Myocyte (in vitro differentiated cells): ENCODE measurements at regions not wholly inside any gene's neighbourhood (a gene's known extent, or its start where the extent isn't known, plus 50 kb on each side); places are given as distances from the start of the nearest gene placed in this dataset.

Source experiments
- DNase-seq: peaks from one replicate; pipeline ENCODE4 v3.0.0-alpha.2; 2012; ENCODE audit warnings: low read depth

DNA sequence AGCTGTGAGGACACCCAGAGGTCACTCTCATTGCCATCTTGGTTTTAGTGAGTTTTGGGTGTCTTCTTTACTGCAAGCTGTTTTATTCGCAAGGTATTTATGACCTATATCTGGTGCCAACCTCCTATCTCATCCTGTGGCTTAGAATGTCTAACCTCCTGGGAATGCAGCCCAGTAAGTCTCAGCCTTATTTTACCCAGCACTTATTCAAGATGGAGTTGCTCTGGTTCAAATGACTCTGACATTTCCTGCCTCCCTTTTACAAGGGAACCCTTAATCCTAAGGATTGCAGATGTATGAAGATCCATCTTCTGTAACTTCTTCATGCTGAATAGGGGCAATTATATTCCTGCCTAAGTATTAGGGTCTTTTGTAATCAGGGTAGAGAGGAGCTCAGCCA, 708.0 kb downstream of the TMEM182 start:
- no peak for DNase-seq

DNA sequence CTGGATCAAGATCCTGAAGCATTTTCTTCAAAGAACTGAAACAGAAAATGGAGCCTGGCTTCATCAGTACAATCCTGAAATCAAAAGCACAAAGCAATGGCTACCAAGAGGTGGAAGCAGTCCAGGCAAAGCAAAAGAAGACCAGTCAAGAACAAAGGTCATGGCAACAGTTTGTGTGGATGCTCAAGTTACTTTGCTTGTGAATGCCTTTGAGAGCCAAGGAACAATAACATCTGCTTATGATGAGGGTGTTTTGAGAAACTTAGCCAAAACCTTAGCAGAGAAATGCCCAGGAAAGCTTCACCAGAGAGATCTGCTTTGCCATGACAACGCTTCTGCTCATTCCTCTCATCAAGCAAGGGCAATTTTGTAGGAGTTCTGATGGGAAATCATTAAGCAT, 723.1 kb downstream of the TMEM182 start:
- no peak for DNase-seq

- no peak for DNase-seq
Observed at GRCh38 chr2:103496850-103497249, 735.0 kb downstream of the TMEM182 start.

DNA sequence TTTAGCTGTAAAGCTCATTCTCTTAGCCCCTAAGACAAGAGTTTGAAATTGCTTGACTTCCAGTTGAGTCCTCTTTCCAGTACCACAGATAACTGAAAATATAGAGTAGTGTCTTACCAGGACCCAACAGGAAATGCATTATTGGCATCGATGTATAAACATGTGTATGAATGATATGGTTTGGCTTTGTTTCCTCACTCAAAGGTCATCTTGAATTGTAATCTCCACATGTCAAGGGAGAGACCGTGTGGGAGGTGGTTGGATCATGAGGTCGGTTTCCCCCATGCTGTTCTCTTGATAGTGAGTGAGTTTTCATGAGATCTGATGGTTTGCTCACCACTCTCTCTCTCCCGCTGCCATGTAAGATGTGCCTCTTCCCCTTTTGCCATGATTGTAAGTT, 745.0 kb downstream of the TMEM182 start:
- DNase-seq, result no peak

DNA sequence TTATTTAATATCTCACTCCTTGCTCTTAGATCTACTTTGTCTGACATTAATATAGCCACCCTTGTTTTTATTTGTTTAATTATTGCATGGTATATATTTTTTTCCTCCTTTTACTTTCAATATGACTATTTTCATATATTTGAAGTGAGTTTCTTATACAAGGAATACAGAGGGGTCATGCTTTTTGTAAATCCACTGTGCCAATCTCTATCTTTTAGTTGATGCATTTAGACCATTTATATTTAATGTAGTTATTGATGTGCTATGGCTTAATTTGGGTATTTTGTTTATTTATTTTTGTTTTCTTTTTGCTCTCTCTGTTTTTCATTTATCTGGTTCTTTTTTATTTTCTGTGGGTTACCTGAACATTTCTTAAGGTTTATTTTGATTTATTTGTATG, 750.6 kb downstream of the TMEM182 start:
- DNase-seq, result no peak

- DNase-seq, result no peak
Observed at GRCh38 chr2:103520547-103520946, 758.7 kb downstream of the TMEM182 start.

DNA sequence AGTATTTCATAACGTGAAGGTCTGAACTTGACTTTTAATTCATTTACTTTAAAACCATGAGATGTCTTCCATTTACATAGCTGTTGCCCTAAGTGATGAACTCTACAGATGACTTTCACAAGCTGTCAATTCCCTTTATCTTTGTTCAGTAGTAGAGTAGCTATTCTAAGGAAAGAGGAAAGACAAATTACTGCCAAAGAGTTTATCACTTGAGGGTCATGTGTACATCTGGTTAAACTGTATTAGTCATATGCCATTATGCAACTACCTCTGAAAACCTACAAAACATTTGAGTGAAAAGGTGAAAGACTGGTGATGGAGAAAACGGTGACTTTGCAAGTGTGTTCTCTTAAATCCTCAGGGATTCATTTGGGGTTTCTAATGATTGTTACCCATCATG, 763.9 kb downstream of the TMEM182 start:
- DNase-seq, result no peak

- DNase-seq, result no peak
Observed at GRCh38 chr2:103526757-103527156, 764.9 kb downstream of the TMEM182 start.

DNA sequence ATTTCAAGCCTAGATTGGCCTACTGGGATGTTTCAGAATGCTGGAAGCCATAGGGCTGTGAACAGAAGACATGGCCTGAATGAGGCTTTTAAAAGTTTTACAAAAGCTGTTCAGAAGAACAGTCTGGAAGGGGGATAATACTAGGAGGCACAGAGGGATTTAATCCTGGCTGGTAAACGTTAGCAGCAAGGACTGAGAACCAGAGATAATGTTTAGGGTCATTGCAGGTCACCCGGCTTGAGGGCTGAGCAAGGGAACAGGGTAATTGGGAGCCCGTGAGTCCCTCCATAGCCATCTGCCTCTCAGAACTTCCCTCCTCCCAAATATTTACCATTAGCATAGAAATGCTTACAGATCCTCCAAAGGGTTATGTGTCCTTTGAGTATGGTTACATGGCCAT, 765.4 kb downstream of the TMEM182 start:
- no peak for DNase-seq

GRCh38 chr2:103529798-103530502, 768.1 kb downstream of the TMEM182 start:
- DNase-seq, result no peak

GRCh38 chr2:103552775-103553174, 790.9 kb downstream of the TMEM182 start:
- no peak for DNase-seq

DNA sequence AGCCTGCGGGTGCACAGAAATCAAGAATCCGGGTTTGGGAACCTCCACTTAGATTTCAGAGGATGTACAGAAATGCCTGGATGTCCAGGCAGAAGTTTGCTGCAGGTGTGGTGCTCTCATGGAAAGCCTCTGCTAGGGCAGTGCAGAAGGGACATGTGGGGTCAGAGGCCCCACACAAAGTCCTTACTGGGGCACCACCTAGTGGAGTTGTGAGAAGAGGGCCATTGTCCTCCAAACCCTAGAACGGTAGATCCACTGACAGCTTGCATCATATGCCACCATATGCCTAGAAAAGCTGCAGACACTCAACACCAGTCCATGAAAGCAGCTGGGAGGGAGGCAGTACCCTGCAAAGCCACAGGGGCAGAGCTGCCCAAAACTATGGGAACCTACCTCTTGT, 833.0 kb downstream of the TMEM182 start:
- DNase-seq, result no peak

DNA sequence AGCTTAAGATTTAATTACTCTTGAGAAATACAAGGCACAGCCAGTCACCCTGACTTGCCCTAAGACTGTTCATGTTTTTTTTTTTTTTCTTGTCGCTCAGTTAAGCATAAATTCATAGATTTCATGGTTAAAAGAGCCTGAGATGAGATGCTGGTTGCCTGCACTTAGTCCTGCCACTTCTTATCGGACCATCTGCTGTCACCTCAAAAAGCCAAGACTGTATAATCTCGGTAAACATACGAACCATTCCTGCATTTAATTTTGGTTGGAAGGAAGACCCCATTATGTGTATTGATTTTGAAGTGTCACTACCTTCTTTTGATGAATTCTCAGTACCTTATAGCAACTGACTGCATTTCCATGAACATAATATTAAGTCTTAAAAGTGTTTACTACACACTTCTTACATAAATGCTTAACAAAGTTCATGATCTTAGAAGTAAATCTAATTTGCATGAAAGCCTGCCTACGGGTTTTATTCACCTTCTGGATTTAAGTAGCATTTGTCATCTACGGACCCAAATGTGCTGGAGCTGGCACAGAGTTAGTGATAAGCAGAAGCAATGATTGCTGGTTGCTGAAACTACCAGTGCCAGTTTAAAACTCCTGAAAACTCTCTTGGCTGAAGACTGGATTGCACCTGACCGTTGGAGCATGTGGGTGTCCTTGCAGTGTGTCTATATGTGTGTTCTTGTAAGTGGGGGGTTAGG, 843.4 kb downstream of the TMEM182 start:
- DNase-seq, result no peak

GRCh38 chr2:103615611-103616105, 853.8 kb downstream of the TMEM182 start:
- no peak for DNase-seq

- DNase-seq, result no peak
Observed at GRCh38 chr2:103616891-103617290, 855.1 kb downstream of the TMEM182 start.

DNA sequence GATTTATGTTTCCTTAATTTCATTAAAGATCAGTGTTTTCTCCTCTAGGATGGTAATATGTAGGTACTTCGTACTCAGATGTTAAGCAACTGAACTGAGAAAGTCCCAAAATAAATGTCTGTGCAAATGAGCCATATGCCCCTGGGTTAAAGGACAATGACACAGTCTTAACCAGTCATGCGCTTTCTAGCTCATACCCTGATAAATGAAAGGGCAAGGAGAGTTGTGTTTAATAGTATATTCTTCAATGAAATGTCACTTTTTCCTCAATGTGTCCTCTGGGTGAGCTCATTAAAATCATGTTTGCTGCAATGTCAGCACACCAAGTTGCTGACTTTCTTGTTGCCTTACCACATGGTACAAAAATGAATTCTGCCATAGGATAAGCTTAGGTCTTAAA, 856.3 kb downstream of the TMEM182 start:
- DNase-seq, result no peak

DNA sequence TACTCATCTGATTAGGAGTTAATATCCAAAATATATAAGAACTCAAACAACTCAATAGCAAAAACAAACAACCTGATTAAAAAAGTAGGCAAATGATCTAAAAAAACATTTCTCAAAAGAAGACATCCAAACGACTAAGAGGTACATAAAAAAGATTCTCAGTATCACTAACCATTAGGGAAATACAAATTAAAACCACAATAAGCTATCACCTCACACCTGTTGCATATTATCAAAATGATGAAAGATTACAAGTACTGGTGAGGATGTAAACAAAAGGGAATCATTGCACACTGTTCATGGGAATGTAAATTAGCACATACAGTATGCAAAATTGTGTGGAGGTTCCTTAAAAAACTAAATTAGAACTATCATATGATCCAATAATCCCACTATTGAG, 865.5 kb downstream of the TMEM182 start:
- DNase-seq, result no peak

- DNase-seq, result no peak
Observed at GRCh38 chr2:103638978-103639377, 877.1 kb downstream of the TMEM182 start.

DNA sequence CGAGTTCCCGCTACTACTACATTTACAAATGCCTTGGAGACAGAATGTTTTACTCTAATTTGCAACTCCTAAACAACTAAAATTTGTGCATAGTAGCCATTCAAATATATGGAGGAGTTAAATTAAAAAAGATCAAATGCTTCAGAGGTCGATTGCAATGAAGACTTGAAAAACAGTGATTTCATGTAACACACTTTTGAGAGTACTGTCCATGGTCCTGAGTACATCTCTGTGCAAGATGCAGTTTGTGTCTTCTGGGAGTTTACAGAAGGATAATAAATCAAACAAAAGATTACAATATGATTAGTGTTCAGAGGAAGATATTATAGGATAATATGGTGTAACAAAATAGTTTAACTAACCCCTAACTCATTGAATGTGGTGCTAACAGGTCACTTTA, 894.7 kb downstream of the TMEM182 start:
- DNase-seq, result peak; percentile 0

DNA sequence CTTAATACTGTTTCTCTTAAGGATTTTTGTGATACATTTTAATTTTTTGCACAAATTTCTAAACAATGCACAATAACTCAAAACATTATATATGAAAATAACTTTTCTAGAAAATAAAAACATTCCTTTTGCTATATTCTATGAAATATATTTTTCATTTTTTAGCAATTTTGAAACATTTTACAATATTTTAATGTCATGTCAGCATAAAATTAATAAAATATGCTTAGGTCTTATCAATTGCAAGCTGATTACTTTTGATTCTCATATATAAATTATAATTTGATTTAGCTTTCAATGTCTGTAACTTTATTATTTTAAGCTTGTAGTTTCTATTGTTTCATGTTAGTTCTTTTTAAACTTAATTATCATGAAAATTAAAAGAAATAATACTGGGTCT, 898.7 kb downstream of the TMEM182 start:
- no peak for DNase-seq

DNA sequence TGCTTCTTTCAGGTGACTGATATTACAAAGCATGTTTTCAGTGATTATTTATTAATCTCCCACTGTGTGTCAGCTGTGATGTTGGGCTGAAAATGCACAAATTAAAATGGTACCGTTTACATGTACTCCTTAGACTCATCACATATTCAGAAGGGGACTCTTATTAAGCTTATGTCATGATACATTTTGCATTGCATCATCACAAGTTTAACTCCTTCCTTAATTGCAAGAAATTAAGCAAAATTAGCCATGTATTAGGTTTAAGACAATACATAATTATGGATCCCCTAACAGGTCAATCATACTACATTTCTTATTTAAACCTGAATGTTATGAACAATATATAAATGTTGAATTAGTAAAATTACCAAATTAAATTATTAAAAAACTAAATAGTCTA, 899.1 kb downstream of the TMEM182 start:
- DNase-seq, result no peak

DNA sequence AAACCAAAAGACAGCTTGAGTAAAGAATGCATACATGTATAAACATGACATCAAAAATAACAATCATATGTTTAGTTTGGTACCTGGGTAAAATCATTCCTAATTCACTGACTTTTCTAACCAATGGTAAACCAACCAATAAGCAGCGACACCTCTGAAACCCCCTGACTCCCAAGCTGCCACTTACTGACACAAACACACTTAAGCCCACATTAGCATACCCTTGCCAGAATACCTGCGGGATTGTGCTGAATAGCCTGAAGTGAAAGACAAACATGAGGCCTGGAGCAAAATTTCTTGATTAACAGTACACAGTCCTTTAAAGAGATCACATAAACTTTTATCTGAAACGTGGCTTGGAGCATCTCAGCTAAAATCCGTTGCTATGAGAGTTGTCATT, 902.9 kb downstream of the TMEM182 start:
- no peak for DNase-seq

DNA sequence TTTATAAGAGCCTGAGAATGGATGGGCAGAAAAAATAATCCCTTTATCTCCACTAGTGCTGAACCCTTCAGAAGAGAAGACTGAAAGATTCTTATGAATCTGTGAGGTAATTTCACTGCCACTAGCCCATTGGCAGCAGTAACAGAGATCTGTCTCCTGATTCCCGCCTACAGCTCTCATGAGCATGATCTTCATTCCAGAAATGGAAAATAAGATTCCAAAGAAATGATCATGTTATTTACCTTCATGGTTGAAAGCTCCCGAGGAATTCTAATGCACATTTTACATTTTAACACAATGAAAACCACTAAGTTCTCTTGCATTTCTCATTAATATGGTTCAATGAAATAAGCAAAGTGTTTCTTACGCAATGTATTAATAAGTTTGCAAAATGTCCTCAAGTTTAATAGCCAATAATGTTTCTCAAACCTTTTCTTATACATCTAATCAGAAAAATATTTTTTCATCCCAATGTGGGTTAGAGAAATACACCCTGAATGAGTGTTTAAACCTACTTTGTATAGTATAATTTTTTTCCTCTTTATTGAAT, 905.6 kb downstream of the TMEM182 start:
- DNase-seq, result no peak
